ENCODE measurements at regions not wholly inside any gene's neighbourhood (a gene's known extent, or its start where the extent isn't known, plus 50 kb on each side); places are given as distances from the start of the nearest gene placed in this dataset.

DNA sequence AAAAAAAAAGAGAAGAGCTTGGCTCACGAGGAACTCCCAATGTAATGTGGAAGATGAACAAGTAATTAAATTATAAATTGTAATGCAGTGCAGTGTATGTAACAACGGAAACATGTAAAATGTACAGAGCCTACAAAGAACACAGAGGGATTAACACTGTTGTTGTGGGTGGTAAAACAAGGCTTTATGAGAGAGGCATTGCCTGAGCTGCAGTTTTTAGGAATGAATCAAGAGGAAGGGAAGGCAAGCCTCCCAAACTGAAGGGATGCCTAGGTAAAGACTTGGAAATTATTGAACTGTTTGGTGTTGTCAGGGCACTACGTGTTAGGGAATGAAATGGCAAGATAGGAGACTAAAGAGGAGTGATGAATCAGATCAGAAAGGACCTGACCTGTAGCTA is 213.7 kb downstream of the HTR7 start:
- Histone ChIP-seq H3K4me1 (ENCODE audit: control insufficient read depth in 2 of 2, insufficient read depth in 2 of 2, low read length in 2 of 2) (no peaks in the 10 kb centered on the region), H3K36me3 (replicated peaks in 1 of 2; ENCODE audit: control extremely low read depth in 1 of 2, control insufficient read depth in 1 of 2, extremely low read depth in 1 of 2, insufficient read depth in 2 of 2, low read length in 1 of 2) (no peaks in the 10 kb centered on the region), H3K79me2 (ENCODE audit: control insufficient read depth, insufficient read depth, low read length) (no peaks in the 10 kb centered on the region), H2AFZ (ENCODE audit: insufficient read depth, low read depth, low read length, poor library complexity, severe bottlenecking) (no peak overlapping the region), H3K9ac (ENCODE audit: low read length) (no peak overlapping the region), H3K4me3 (ENCODE audit: control extremely low read depth in 1 of 5, extremely low read depth in 1 of 5, insufficient read depth in 1 of 5, low read depth in 2 of 5, low read length in 4 of 5) (no peak overlapping the region), H3K9me3 (ENCODE audit: control extremely low read depth in 1 of 3, control insufficient read depth in 2 of 3, insufficient read depth in 1 of 3, low read length in 2 of 3) (no peaks in the 10 kb centered on the region), H4K20me1 (ENCODE audit: control insufficient read depth, insufficient read depth, low read length, poor library complexity, severe bottlenecking) (no peaks in the 10 kb centered on the region), H3K4me2 (replicated peaks; ENCODE audit: low read depth, low read length, poor library complexity, severe bottlenecking) (no peak overlapping the region), H3K27me3 (replicated peaks in 1 of 4; ENCODE audit: control extremely low read depth in 1 of 4, control insufficient read depth in 3 of 4, insufficient read depth in 4 of 4, low read length in 3 of 4) (no peaks in the 10 kb centered on the region), H3K27ac (ENCODE audit: low read length in 2 of 2) (no peak overlapping the region)
- no peak for DNase-seq
- ChIA-PET POLR2A (no interaction called here), CTCF (no interaction called here)
- WGBS (ENCODE audit: insufficient coverage), result 82% methylated on average over 2 of the region's 3 CpGs
- Mint-ChIP-seq H3K27me3 (no peaks in the 10 kb centered on the region), H3K27ac (no peak overlapping the region), H3K9me3 (ENCODE audit: insufficient read depth) (peaks cover 2% of the 10 kb centered on the region), H3K4me1 (no peaks in the 10 kb centered on the region), H3K4me3 (no peak overlapping the region)
- intact Hi-C loops (cut with micrococcal nuclease), result no loop called here
- TF ChIP-seq EZH2 (IDR thresholded peaks at IDR 0.05; ENCODE audit: borderline replicate concordance, insufficient read depth, low read depth, low read length, poor library complexity, severe bottlenecking), result no peak
- TF ChIP-seq, protein P1, sequence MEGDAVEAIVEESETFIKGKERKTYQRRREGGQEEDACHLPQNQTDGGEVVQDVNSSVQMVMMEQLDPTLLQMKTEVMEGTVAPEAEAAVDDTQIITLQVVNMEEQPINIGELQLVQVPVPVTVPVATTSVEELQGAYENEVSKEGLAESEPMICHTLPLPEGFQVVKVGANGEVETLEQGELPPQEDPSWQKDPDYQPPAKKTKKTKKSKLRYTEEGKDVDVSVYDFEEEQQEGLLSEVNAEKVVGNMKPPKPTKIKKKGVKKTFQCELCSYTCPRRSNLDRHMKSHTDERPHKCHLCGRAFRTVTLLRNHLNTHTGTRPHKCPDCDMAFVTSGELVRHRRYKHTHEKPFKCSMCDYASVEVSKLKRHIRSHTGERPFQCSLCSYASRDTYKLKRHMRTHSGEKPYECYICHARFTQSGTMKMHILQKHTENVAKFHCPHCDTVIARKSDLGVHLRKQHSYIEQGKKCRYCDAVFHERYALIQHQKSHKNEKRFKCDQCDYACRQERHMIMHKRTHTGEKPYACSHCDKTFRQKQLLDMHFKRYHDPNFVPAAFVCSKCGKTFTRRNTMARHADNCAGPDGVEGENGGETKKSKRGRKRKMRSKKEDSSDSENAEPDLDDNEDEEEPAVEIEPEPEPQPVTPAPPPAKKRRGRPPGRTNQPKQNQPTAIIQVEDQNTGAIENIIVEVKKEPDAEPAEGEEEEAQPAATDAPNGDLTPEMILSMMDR (IDR thresholded peaks at IDR 0.05), result no peak
- no peak for ATAC-seq (ENCODE audit: low read depth)

GRCh38 chr10:90650858-90651257 is 207.0 kb downstream of the HTR7 start:
- Histone ChIP-seq H3K4me2 (replicated peaks; ENCODE audit: low read depth, low read length, poor library complexity, severe bottlenecking) (no peak overlapping the region), H3K4me3 (ENCODE audit: control extremely low read depth in 1 of 5, extremely low read depth in 1 of 5, insufficient read depth in 1 of 5, low read depth in 2 of 5, low read length in 4 of 5) (no peak overlapping the region), H3K4me1 (ENCODE audit: control insufficient read depth in 2 of 2, insufficient read depth in 2 of 2, low read length in 2 of 2) (no peaks in the 10 kb centered on the region), H3K36me3 (replicated peaks in 1 of 2; ENCODE audit: control extremely low read depth in 1 of 2, control insufficient read depth in 1 of 2, extremely low read depth in 1 of 2, insufficient read depth in 2 of 2, low read length in 1 of 2) (no peaks in the 10 kb centered on the region), H3K9me3 (ENCODE audit: control extremely low read depth in 1 of 3, control insufficient read depth in 2 of 3, insufficient read depth in 1 of 3, low read length in 2 of 3) (no peaks in the 10 kb centered on the region), H4K20me1 (ENCODE audit: control insufficient read depth, insufficient read depth, low read length, poor library complexity, severe bottlenecking) (no peaks in the 10 kb centered on the region), H3K27me3 (replicated peaks in 1 of 4; ENCODE audit: control extremely low read depth in 1 of 4, control insufficient read depth in 3 of 4, insufficient read depth in 4 of 4, low read length in 3 of 4) (no peaks in the 10 kb centered on the region), H3K79me2 (ENCODE audit: control insufficient read depth, insufficient read depth, low read length) (no peaks in the 10 kb centered on the region), H2AFZ (ENCODE audit: insufficient read depth, low read depth, low read length, poor library complexity, severe bottlenecking) (no peak overlapping the region), H3K9ac (ENCODE audit: low read length) (no peak overlapping the region), H3K27ac (ENCODE audit: low read length in 2 of 2) (no peak overlapping the region)
- POLR2A ChIA-PET, result no interaction called here
- no peak overlapping the region for H3K4me3 Mint-ChIP-seq
- intact Hi-C loops (cut with micrococcal nuclease), result no loop called here
- H3K9me3 Mint-ChIP-seq (ENCODE audit: insufficient read depth), result peaks cover 2% of the 10 kb centered on the region
- no peaks in the 10 kb centered on the region for H3K4me1 Mint-ChIP-seq
- peaks cover 13% of the 10 kb centered on the region for H3K27me3 Mint-ChIP-seq
- no peak for DNase-seq
- no peak for ATAC-seq (ENCODE audit: low read depth)
- 60% methylated on average over 1 of the region's 2 CpGs for WGBS (ENCODE audit: insufficient coverage)
- CTCF ChIA-PET, result interaction anchor here (1.4 kb wide), 1 partner anchor 8 kb away, joined by 3 read pairs; no protein-coding TSS in a partner anchor
- TF ChIP-seq, protein P1 (IDR thresholded peaks at IDR 0.05), result no peak
- TF ChIP-seq EZH2 (IDR thresholded peaks at IDR 0.05; ENCODE audit: borderline replicate concordance, insufficient read depth, low read depth, low read length, poor library complexity, severe bottlenecking), result no peak
- H3K27ac Mint-ChIP-seq, result no peak overlapping the region

All from B cell (primary cell).